GM21447 (cell line): ENCODE measurements at regions not wholly inside any gene's neighbourhood (a gene's known extent, or its start where the extent isn't known, plus 50 kb on each side); places are given as distances from the start of the nearest gene placed in this dataset.

Experiments
- ATAC-seq: cut with Tn5 transposase; IDR thresholded peaks from one replicate; pipeline ENCODE4 v1.9.1; 2021; ENCODE audit not compliant: unreplicated experiment

- no peak for ATAC-seq
Observed at GRCh38 chr11:91820709-91821108, 403.9 kb upstream of the FAT3 start.

- no peak for ATAC-seq
Observed at GRCh38 chr11:91819777-91820176, 404.8 kb upstream of the FAT3 start.

- ATAC-seq: no peak
Observed at GRCh38 chr11:91819195-91819594, 405.4 kb upstream of the FAT3 start.

DNA sequence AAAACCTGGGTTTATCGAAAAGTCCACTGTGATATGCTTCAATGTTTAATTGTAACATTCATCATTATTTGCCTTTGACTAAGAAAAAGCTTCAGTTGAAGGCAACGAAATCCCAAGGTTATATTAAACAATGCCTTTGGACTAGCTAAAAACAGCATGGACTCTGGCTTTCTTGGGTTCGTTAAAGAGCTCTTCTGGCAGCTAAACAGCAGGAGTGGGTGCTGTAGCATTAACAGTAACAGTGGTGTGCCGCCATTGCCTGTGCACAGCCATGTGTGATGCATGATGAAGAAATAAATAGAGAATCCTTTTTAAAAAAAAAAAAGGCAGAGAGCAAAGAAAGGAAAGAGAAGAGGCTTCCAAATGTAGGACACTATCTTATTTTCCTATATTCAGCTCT, 406.6 kb upstream of the FAT3 start:
- no peak for ATAC-seq

DNA sequence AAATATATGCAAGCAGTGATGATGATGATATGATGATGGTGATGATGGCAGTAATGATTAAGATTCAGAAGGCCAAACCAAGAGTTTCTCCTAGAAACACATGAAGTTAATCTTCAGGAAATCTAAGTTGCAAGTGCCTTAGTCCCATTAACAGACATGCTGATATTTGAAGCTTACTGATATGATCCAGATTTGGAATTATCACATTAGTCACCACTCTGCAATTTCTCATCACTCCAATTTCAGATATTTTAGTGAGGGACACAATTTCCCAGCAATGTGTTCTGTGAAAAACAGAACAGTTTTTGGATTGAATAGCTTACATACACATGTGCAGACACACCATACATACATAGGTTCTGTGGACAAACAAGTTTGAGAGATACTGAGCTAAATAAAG, 411.4 kb upstream of the FAT3 start:
- no peak for ATAC-seq

GRCh38 chr11:91810871-91811270, 413.7 kb upstream of the FAT3 start:
- no peak for ATAC-seq

- ATAC-seq: no peak
Observed at GRCh38 chr11:91805293-91805692, 419.3 kb upstream of the FAT3 start.

GRCh38 chr11:91804042-91804441, 420.6 kb upstream of the FAT3 start:
- no peak for ATAC-seq

- no peak for ATAC-seq
Observed at GRCh38 chr11:91802475-91802874, 422.1 kb upstream of the FAT3 start.

DNA sequence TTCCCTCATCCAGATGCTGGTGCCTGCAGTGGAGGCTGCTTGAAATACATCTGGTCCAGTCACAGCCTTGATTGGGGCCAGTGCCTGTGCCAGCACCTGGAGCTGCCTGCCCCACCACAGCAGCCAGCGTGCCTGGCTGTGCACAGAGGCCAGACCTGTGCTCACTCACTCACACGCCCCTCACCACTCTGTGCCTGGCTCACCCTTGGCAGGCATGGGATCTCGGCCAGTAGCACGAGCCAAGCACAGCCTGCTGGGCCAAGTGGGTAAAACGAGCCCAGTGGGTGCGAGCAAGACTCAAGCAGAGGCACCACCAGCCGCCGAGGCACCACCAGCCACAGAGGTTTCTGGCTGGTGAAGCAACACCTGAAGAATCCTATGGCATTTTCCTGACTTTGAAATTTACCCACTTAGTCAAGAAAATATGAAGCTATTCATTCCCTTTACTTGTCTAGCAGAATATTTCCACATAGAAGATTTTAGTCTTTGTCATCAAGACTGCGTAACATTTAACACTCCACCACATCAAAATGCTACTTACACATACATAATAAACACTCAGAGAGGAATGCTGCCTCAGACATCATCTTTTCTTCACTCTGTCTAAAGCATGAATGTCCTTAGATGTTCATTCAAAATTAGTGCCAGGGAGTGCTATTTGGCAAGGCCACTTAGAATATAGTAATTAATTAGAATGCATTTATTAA, 424.3 kb upstream of the FAT3 start:
- no peak for ATAC-seq

- ATAC-seq: no peak
Observed at GRCh38 chr11:91798240-91798639, 426.4 kb upstream of the FAT3 start.

GRCh38 chr11:91796999-91797398, 427.6 kb upstream of the FAT3 start:
- no peak for ATAC-seq

DNA sequence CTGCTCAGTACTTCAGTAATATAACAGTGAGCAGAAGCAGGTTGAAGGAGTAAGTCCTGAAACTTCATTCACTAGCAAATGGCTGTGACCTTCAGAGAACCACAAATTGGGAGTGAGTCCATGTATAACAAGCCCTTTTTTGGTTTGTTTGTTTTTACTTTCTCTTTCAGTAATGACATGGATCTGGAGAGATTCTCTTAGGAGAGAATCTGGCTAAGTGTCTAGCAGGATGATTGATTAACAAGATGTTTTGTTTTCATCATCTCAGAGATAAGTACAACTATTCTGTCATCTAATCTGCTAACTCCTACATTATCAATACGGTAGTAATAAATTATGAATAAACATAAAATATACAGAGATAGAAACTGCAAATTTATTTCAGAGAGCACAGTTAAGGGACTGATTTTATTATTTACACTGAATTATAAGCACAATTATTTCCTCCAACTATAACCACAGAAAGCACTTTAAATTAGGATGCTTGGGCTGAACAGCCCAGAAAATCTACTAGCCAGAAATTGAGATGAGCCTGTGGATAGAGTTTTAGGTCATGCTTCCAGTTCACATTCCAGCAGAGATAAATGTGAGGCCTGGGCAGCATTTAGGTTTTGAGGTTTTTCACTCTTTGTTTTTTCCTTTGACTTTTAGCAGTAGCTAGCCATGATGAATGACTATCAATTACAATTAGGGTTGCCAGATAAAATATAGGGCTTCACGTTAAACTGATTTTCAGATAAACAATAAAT, 429.3 kb upstream of the FAT3 start:
- no peak for ATAC-seq

DNA sequence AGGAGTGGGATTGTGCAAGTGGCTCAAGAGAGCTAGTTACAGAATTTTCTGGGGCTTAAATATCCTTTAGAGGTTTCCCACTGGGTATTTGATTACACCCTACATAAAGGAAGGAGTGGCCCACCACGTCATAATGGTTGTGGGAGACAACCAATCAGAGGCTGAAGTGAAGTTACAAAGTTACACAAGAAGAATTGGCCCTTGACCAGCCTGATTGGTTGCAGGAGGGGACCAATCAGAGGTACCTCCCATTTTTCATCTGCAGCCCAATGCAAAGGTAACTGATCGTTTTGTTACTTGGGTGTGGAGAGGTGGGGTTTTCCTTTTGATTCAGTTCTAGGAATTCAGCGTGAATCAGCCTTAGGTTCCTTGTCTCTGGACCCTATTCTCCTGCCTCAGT, 430.5 kb upstream of the FAT3 start:
- no peak for ATAC-seq

GRCh38 chr11:91792779-91793262, 431.8 kb upstream of the FAT3 start:
- ATAC-seq: no peak

DNA sequence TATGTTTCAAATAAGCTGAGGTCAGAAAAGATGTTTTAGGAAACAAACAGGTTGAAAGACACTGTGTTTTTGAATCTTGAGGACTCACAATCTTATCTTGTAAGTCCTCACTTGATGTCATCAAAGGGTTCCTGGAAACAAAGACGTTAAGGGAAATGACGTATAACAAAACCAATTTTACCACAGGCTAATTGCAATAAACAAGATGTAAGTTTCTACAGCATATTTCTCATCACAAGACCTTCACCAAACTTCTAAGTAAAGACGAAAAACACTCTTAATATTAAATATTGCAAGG, 433.5 kb upstream of the FAT3 start:
- no peak for ATAC-seq

DNA sequence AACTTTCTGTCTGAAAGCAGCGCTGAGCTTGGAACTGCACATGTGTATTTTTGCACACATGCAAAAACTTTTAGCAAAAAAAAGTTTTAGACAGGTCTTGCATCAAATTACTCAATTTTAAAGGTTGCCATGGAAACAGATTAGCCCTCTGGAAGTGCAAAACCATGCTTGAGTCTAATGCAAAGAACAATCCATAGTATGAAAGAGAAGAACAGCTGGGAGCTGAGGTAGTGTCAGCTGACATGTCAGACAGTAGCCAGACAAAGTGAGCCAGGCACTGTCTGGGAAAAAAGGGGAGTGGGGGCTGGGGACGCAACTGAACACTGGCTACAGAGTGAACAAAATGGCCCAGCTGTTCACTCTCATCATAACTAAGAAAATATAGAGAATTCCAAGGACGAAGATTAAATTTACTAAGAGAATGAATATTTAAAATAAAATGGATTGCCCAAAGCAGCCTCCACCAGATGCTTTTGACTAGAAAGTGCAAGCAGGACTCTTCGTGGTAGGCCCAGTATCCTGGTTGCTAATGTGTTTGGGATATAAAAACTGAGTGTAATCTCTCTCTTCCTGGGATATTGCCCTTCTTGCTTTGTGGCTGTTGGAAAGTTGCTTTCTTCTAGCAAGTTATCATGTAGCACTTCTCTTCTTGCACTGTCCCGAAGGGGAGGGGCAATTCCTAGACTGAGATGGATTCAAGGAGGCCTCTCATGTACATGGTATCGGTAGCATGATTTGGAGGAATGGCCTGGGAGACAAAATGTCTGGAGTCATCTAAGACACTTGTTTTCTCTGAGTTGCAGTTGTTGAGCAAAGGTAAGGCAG, 434.1 kb upstream of the FAT3 start:
- no peak for ATAC-seq

DNA sequence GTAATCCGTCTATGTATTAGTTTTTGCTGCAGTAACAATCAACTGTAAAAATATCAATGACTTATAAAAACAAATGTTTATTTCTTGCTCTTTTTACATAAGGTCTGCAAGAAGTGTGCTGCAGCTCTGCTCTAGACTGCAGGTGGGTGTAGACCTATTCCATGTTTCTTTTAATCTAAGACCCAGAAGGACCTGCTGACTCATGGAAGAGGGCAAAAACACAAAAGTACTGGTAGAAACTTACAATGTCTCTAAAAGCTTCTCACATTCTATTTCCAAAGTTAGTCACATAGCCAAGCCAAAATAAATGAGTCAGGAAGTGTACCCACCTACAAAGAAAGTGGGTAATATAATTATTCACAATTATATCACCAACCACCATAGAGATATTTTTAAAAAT, 435.9 kb upstream of the FAT3 start:
- ATAC-seq: no peak

- no peak for ATAC-seq
Observed at GRCh38 chr11:91786097-91786496, 438.5 kb upstream of the FAT3 start.

- no peak for ATAC-seq
Observed at GRCh38 chr11:91783173-91783572, 441.4 kb upstream of the FAT3 start.

DNA sequence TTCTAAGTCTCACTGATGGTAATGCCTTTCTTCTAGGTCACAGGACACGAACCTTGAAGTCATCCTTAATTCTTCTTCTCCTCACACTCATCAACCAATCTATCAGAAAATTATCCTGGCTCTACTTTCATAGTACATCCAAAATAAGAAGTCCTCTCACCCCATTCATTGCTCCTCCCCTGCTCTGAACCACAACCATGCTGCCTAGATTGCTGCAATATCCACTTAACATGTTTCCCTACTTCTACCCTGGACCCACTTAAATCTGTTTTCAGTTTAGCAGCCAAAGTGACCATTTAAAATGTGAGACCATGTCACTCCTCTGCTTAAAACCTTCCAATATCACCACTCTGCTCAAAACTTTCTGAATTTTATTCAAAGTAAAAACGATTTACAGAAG, 445.9 kb upstream of the FAT3 start:
- ATAC-seq: no peak

DNA sequence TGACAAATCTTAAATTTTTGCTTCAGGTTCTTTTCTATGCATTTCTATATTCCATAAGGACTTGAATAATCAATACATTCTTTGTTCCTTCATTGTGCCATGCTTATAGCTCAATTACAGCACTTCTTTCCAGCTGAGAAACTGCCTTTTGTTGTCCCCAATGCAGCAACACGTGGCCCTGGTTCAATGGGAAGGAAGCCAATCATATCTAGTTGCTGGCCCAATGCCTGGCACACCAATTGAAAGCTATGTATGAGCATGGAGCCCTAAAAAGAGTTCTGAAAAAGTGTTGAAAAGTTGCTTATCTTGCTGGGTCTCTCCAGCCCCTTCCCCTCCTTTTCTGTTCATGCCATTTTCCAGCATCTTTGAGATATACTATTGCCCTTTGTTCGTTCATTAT, 448.0 kb upstream of the FAT3 start:
- no peak for ATAC-seq
